Activated B cell treated with CpG ODN at 0.5 μM for 24 hours (primary cell): ENCODE measurements at regions not wholly inside any gene's neighbourhood (a gene's known extent, or its start where the extent isn't known, plus 50 kb on each side); places are given as distances from the start of the nearest gene placed in this dataset.

Source experiments
- ATAC-seq: fragments of 200-7000 bp; cut with Tn5 transposase; one replicate; pipeline ENCODE4 v1.10.0; 2021; ENCODE audit warnings: low read depth, mild to moderate bottlenecking, moderate library complexity
- CTCF ChIA-PET: fragments of 350-600 bp; sonication (Branson Sonifier 250); formaldehyde crosslinking; loops from one replicate; lab custom pipeline; 2021; ENCODE audit warnings: antibody characterized with exemption; lab: Charles Lee
- POLR2A ChIA-PET: fragments of 350-600 bp; sonication (Branson Sonifier 250); formaldehyde crosslinking; loops from one replicate; lab custom pipeline; 2021; ENCODE audit warnings: antibody characterized with exemption; lab: Charles Lee
- DNase-seq: peaks from one replicate; pipeline ENCODE4 v3.0.0; 2022
- H3K27ac Mint-ChIP-seq: one replicate; pipeline ENCODE4 v1.8.0; 2020; ENCODE audit warnings: mixed read lengths
- H3K27me3 Mint-ChIP-seq: one replicate; pipeline ENCODE4 v1.8.0; 2021; ENCODE audit warnings: mixed read lengths
- H3K36me3 Mint-ChIP-seq: one replicate; pipeline ENCODE4 v1.8.0; 2021; ENCODE audit warnings: low read depth, mixed read lengths
- H3K4me1 Mint-ChIP-seq: one replicate; pipeline ENCODE4 v1.8.0; 2021; ENCODE audit warnings: mixed read lengths
- H3K4me3 Mint-ChIP-seq: one replicate; pipeline ENCODE4 v1.8.0; 2020; ENCODE audit warnings: mild to moderate bottlenecking, mixed read lengths
- H3K9me3 Mint-ChIP-seq: one replicate; pipeline ENCODE4 v1.8.0; 2020; ENCODE audit warnings: mixed read lengths
- intact Hi-C: fragments of 100-400 bp; cut with micrococcal nuclease; formaldehyde crosslinking; loops from one replicate; pipeline ENCODE4 v1.15.1; 2024
- TF ChIP-seq, protein P1 (sequence below): fragments of 200-600 bp; IDR thresholded peaks from one replicate; pipeline ENCODE4 v1.8.0; 2022; ENCODE audit warnings: antibody characterized with exemption, mild to moderate bottlenecking

DNA sequence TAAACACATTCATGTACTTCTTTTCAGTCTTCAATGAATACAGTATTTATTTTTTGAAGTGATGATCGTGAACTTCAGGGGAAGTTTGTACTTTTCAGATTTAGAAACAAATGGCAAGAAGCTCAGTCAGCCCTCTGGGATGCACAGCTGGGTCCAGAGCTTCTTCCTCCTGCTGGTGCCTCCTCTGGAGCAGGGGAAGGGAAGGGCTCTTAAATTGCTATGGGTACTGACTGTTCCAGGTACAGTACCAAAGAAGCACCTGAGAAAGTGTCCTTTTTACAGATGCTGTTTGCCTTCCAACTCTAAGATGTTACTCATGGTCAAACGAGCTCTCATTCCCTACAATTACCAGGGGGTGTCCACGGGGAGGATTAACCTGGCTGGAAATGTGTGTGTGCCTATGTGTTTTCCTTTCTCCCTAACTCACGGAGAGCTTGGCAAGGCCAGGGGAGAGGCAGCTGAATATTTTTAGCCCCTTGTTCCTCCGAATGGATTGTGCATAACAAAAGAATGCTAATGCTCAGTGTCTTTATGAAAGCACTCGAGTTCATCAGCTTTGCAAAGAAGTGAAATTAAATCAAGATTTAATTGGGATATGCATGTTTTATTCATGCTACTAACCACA lies 313.7 kb upstream of the CADM1 start:
- ATAC-seq (no peak), DNase-seq (no peak)
- no peak overlapping the region for H3K27ac Mint-ChIP-seq
- H3K9me3 Mint-ChIP-seq, result peaks cover 13% of the 10 kb centered on the region
- no peaks in the 10 kb centered on the region for H3K36me3 Mint-ChIP-seq
- H3K27me3 Mint-ChIP-seq, result no peaks in the 10 kb centered on the region
- no peak overlapping the region for H3K4me3 Mint-ChIP-seq
- CTCF ChIA-PET, result no interaction called here
- no peaks in the 10 kb centered on the region for H3K4me1 Mint-ChIP-seq
- intact Hi-C loops, result no loop called here
- TF ChIP-seq, protein P1, sequence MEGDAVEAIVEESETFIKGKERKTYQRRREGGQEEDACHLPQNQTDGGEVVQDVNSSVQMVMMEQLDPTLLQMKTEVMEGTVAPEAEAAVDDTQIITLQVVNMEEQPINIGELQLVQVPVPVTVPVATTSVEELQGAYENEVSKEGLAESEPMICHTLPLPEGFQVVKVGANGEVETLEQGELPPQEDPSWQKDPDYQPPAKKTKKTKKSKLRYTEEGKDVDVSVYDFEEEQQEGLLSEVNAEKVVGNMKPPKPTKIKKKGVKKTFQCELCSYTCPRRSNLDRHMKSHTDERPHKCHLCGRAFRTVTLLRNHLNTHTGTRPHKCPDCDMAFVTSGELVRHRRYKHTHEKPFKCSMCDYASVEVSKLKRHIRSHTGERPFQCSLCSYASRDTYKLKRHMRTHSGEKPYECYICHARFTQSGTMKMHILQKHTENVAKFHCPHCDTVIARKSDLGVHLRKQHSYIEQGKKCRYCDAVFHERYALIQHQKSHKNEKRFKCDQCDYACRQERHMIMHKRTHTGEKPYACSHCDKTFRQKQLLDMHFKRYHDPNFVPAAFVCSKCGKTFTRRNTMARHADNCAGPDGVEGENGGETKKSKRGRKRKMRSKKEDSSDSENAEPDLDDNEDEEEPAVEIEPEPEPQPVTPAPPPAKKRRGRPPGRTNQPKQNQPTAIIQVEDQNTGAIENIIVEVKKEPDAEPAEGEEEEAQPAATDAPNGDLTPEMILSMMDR, result no peak
- POLR2A ChIA-PET, result no interaction called here

DNA sequence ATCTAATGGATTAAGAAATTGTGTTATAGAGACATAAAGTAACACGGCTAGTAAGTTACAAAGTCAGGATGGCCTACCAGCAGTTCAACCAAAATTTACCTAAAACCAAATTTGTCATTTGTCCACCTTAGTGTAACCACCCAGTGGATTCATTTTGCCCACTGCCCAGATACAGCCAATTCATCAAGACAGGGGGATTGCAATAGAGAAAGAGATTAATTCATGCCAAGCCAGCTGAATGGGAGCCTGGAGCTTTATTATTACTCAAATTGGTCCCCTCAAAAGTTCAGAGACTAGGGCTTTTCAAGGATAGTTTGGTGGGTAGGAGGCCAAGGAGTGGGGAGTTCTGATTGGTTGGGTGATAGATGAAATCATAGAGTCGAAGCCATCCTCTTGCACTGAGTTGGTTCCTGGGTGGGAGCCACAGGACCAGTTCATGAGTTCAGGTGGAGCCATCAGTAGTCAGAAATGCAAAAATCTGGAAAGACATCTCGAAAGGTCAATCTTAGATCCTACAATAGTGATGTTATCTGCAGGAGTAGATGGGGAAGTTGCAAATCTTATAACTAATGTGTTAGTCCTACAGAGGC lies 304.2 kb upstream of the CADM1 start:
- intact Hi-C loops, result no loop called here
- Mint-ChIP-seq H3K4me1 (no peaks in the 10 kb centered on the region), H3K36me3 (no peaks in the 10 kb centered on the region), H3K4me3 (no peak overlapping the region), H3K27me3 (no peaks in the 10 kb centered on the region), H3K27ac (no peak overlapping the region), H3K9me3 (peaks cover 9% of the 10 kb centered on the region)
- ATAC-seq (no peak), DNase-seq (no peak)
- ChIA-PET CTCF (no interaction called here), POLR2A (no interaction called here)
- TF ChIP-seq, protein P1, result no peak

DNA sequence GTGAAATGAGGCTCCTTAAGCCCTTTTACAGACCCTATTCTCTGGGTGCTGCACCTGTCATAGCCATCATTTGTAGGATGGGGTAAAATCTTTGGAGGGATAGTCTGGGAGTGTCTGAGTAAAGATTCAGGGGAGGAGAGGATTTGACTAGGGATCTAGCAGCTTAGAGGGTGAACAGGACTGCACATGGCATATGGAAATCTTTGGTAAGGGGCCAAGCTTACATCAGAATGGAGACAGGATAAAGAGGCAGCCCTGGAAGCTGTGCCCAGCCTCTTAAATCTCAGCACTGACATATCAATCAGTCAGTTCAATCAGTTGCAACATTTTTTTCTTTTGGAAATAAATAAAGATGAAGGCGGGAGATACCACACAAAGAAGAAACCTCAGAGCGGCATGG lies 301.8 kb upstream of the CADM1 start:
- Mint-ChIP-seq H3K4me1 (no peaks in the 10 kb centered on the region), H3K9me3 (peaks cover 9% of the 10 kb centered on the region), H3K27me3 (no peaks in the 10 kb centered on the region), H3K4me3 (no peak overlapping the region), H3K27ac (no peak overlapping the region), H3K36me3 (no peaks in the 10 kb centered on the region)
- ChIA-PET POLR2A (no interaction called here), CTCF (no interaction called here)
- ATAC-seq, result no peak
- no peak for DNase-seq
- intact Hi-C loops, result no loop called here
- TF ChIP-seq, protein P1, result no peak

DNA sequence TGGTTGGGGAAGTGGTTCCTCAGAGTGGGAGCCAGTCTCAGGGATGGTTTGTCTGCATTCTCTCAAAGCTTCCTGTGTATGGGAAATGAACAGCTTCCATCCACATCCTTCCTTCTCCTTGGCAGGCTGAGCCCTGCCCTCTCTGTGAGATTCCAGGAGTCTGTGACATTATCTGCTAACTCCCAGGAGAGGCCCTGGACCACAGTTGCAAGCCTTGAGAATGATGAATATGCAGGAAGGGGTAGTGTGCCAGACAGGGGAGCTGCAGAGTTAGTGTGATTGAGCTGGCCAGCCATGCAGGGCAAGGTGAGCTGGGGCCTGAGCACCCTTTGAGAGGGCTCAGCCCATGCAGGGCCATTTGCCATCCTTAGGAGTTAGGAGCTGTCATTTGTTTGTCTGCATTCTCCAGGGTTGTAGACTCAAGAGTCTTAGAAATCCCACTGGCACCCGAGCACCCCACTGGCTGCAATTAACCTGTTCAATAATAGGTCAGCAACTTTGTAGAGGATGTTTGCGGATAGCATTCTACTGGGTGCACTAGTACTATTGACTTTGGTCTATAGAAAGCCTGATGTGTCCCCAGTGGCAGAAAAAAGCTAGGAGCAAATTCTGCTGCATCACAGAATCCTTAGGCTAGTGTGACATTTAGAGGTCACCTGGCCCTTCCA lies 299.0 kb upstream of the CADM1 start:
- no peak overlapping the region for H3K4me3 Mint-ChIP-seq
- no peaks in the 10 kb centered on the region for H3K36me3 Mint-ChIP-seq
- H3K9me3 Mint-ChIP-seq, result peaks cover 4% of the 10 kb centered on the region
- intact Hi-C loops, result no loop called here
- H3K4me1 Mint-ChIP-seq, result no peaks in the 10 kb centered on the region
- ATAC-seq (no peak), DNase-seq (no peak)
- TF ChIP-seq, protein P1, result no peak
- no peak overlapping the region for H3K27ac Mint-ChIP-seq
- POLR2A ChIA-PET, result no interaction called here
- CTCF ChIA-PET, result no interaction called here
- H3K27me3 Mint-ChIP-seq, result no peaks in the 10 kb centered on the region

DNA sequence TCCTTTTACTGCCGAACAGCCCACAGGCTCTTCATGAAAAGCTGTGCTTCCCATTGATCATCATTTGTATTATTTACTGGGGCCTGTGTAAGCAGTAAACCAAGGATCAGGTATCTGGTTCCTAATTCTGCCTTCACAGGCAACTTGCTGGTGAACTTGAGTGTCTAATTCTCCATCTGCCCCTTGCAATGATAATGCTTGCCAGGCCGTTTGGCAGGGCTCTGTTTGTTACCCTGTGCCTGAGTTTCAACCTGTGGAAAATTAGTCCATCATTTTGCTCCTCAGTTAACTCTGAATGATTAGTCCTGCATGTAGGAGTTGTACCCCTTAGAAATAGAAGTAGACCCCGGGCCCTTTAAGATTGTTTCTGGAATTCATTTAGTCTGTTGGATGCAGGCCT lies 298.4 kb upstream of the CADM1 start:
- no peaks in the 10 kb centered on the region for H3K4me1 Mint-ChIP-seq
- no peak overlapping the region for H3K4me3 Mint-ChIP-seq
- H3K36me3 Mint-ChIP-seq, result no peaks in the 10 kb centered on the region
- POLR2A ChIA-PET, result no interaction called here
- H3K9me3 Mint-ChIP-seq, result peaks cover 2% of the 10 kb centered on the region
- no peaks in the 10 kb centered on the region for H3K27me3 Mint-ChIP-seq
- no peak overlapping the region for H3K27ac Mint-ChIP-seq
- TF ChIP-seq, protein P1, result no peak
- DNase-seq (no peak), ATAC-seq (no peak)
- CTCF ChIA-PET, result no interaction called here
- intact Hi-C loops, result no loop called here
